ENCODE measurements at regions not wholly inside any gene's neighbourhood (a gene's known extent, or its start where the extent isn't known, plus 50 kb on each side); places are given as distances from the start of the nearest gene placed in this dataset.

DNA sequence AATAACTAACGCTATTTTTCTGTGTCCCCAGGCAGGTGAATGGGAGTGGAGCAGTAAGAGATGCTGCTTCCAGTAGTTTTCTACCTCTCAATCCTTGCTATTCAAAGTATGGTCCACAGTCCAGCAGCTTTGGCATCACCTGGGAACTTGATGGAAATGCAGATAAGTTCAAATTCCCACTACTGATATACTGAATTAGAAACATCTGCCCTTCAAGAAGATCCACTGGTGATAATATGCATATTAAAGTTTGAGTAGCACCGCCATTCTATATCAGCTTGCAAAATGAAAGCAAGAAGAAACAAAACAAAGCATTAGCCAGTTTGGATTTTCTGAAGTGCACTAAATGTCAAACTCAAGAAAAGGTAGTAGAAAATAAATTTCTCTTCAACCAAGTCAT is 906.2 kb upstream of the PCDH20 start:
- TF ChIP-seq POLR2AphosphoS5 (IDR thresholded peaks at IDR 0.05; ENCODE audit: borderline replicate concordance, low read depth, low read length) (no peak), EZH2 (IDR thresholded peaks at IDR 0.05) (no peak)
